ENCODE measurements at regions not wholly inside any gene's neighbourhood (a gene's known extent, or its start where the extent isn't known, plus 50 kb on each side); places are given as distances from the start of the nearest gene placed in this dataset.

GRCh38 chr13:47326061-47326460, 429.2 kb upstream of the HTR2A start:
- DNase-seq (ENCODE audit: low read depth) (peak; percentile 20), FAIRE-seq (no peak)
- H3K9me3 Mint-ChIP-seq (ENCODE audit: unreplicated experiment) = no peaks in the 10 kb centered on the region

GRCh38 chr13:47317356-47317755, 420.5 kb upstream of the HTR2A start:
- Mint-ChIP-seq H3K27ac (ENCODE audit: unreplicated experiment) (no peak overlapping the region), H3K4me1 (ENCODE audit: low read depth, unreplicated experiment) (peaks cover 3% of the 10 kb centered on the region), H3K36me3 (ENCODE audit: low read depth, unreplicated experiment) (no peaks in the 10 kb centered on the region), H3K9me3 (ENCODE audit: unreplicated experiment) (peaks cover 7% of the 10 kb centered on the region), H3K27me3 (ENCODE audit: low read depth, unreplicated experiment) (no peaks in the 10 kb centered on the region), H3K4me3 (ENCODE audit: unreplicated experiment) (no peak overlapping the region)
- Histone ChIP-seq H3K36me3 (ENCODE audit: insufficient read depth, low read length) (no peaks in the 10 kb centered on the region), H3K27ac (ENCODE audit: low read depth, low read length) (no peak overlapping the region), H4K20me1 (ENCODE audit: insufficient read depth, low read length) (no peaks in the 10 kb centered on the region), H3K4me2 (ENCODE audit: low read length) (no peak overlapping the region), H3K4me1 (ENCODE audit: insufficient read depth, low read length) (no peaks in the 10 kb centered on the region), H3K9ac (ENCODE audit: low read length) (no peak overlapping the region), H3K4me3 (ENCODE audit: insufficient read depth, low read depth, low read length) (no peak overlapping the region), H3K79me2 (ENCODE audit: insufficient read depth, low read length) (no peaks in the 10 kb centered on the region), H2AFZ (ENCODE audit: low read depth, low read length) (no peak overlapping the region), H3K27me3 (ENCODE audit: insufficient read depth, low read length) (no peaks in the 10 kb centered on the region), H3K9me3 (ENCODE audit: insufficient read depth, low read depth, low read length) (no peaks in the 10 kb centered on the region)
- TF ChIP-seq EZH2 (IDR thresholded peaks at IDR 0.05; ENCODE audit: insufficient read depth, low read length) (no peak), CTCF (IDR thresholded peaks at IDR 0.05; ENCODE audit: insufficient read depth, low read depth, low read length) (no peak)
- DNase-seq (ENCODE audit: low read depth) (no peak), FAIRE-seq (no peak)

More at GRCh38 chr13:47326061-47326460, 429.2 kb upstream of the HTR2A start:
- no peak overlapping the region for H3K4me2 ChIP-seq (ENCODE audit: low read length)
- Mint-ChIP-seq H3K36me3 (ENCODE audit: low read depth, unreplicated experiment) (no peaks in the 10 kb centered on the region), H3K27me3 (ENCODE audit: low read depth, unreplicated experiment) (no peaks in the 10 kb centered on the region), H3K4me1 (ENCODE audit: low read depth, unreplicated experiment) (peaks cover 3% of the 10 kb centered on the region), H3K27ac (ENCODE audit: unreplicated experiment) (no peak overlapping the region), H3K4me3 (ENCODE audit: unreplicated experiment) (no peak overlapping the region)
- no peak for TF ChIP-seq EZH2 (IDR thresholded peaks at IDR 0.05; ENCODE audit: insufficient read depth, low read length)
- TF ChIP-seq CTCF (IDR thresholded peaks at IDR 0.05; ENCODE audit: insufficient read depth, low read depth, low read length) = no peak
- no peaks in the 10 kb centered on the region for H3K36me3 ChIP-seq (ENCODE audit: insufficient read depth, low read length)
- no peak overlapping the region for H3K9ac ChIP-seq (ENCODE audit: low read length)
- no peak overlapping the region for H3K27ac ChIP-seq (ENCODE audit: low read depth, low read length)
- no peak overlapping the region for H2AFZ ChIP-seq (ENCODE audit: low read depth, low read length)
- no peaks in the 10 kb centered on the region for H3K4me1 ChIP-seq (ENCODE audit: insufficient read depth, low read length)
- no peaks in the 10 kb centered on the region for H3K9me3 ChIP-seq (ENCODE audit: insufficient read depth, low read depth, low read length)
- H4K20me1 ChIP-seq (ENCODE audit: insufficient read depth, low read length) = no peaks in the 10 kb centered on the region
- H3K27me3 ChIP-seq (ENCODE audit: insufficient read depth, low read length) = no peaks in the 10 kb centered on the region
- no peaks in the 10 kb centered on the region for H3K79me2 ChIP-seq (ENCODE audit: insufficient read depth, low read length)
- no peak overlapping the region for H3K4me3 ChIP-seq (ENCODE audit: insufficient read depth, low read depth, low read length)

GRCh38 chr13:47310401-47310800, 413.5 kb upstream of the HTR2A start:
- Histone ChIP-seq H3K4me3 (ENCODE audit: insufficient read depth, low read depth, low read length) (no peak overlapping the region), H4K20me1 (ENCODE audit: insufficient read depth, low read length) (no peaks in the 10 kb centered on the region), H3K4me2 (ENCODE audit: low read length) (no peak overlapping the region), H3K27ac (ENCODE audit: low read depth, low read length) (no peak overlapping the region), H3K4me1 (ENCODE audit: insufficient read depth, low read length) (no peaks in the 10 kb centered on the region), H3K79me2 (ENCODE audit: insufficient read depth, low read length) (no peaks in the 10 kb centered on the region), H3K9ac (ENCODE audit: low read length) (no peak overlapping the region), H3K9me3 (ENCODE audit: insufficient read depth, low read depth, low read length) (no peaks in the 10 kb centered on the region), H3K36me3 (ENCODE audit: insufficient read depth, low read length) (no peaks in the 10 kb centered on the region), H2AFZ (ENCODE audit: low read depth, low read length) (no peak overlapping the region), H3K27me3 (ENCODE audit: insufficient read depth, low read length) (no peaks in the 10 kb centered on the region)
- H3K4me1 Mint-ChIP-seq (ENCODE audit: low read depth, unreplicated experiment) = no peaks in the 10 kb centered on the region
- peaks cover 7% of the 10 kb centered on the region for H3K9me3 Mint-ChIP-seq (ENCODE audit: unreplicated experiment)
- FAIRE-seq (no peak), DNase-seq (ENCODE audit: low read depth) (no peak)
- H3K4me3 Mint-ChIP-seq (ENCODE audit: unreplicated experiment) = no peak overlapping the region
- H3K36me3 Mint-ChIP-seq (ENCODE audit: low read depth, unreplicated experiment) = no peaks in the 10 kb centered on the region
- no peak overlapping the region for H3K27ac Mint-ChIP-seq (ENCODE audit: unreplicated experiment)
- no peak for TF ChIP-seq EZH2 (IDR thresholded peaks at IDR 0.05; ENCODE audit: insufficient read depth, low read length)
- TF ChIP-seq CTCF (IDR thresholded peaks at IDR 0.05; ENCODE audit: insufficient read depth, low read depth, low read length) = no peak
- H3K27me3 Mint-ChIP-seq (ENCODE audit: low read depth, unreplicated experiment) = no peaks in the 10 kb centered on the region

Data from astrocyte (in vitro differentiated cells and primary cell).